Retinal pigment epithelial cell (primary cell): ENCODE measurements at regions not wholly inside any gene's neighbourhood (a gene's known extent, or its start where the extent isn't known, plus 50 kb on each side); places are given as distances from the start of the nearest gene placed in this dataset.
A peak's percentile ranks its signal among the peaks of the same experiment; 100 is the strongest.

Experiments
- DNase-seq: peaks from one replicate; pipeline ENCODE4 v3.0.0-alpha.2; 2010; ENCODE audit warnings: low read depth
- H3K4me3 ChIP-seq: 2 replicates; pipeline ENCODE4 v1.5.1; 2011; ENCODE audit warnings: mild to moderate bottlenecking, low read length, control low read depth, moderate library complexity
- TF ChIP-seq, protein P1 (sequence below): conservative IDR thresholded peaks from 2 replicates; pipeline ENCODE4 v1.5.1; 2011; ENCODE audit warnings: low read depth, low read length, control low read depth, inconsistent platforms

DNA sequence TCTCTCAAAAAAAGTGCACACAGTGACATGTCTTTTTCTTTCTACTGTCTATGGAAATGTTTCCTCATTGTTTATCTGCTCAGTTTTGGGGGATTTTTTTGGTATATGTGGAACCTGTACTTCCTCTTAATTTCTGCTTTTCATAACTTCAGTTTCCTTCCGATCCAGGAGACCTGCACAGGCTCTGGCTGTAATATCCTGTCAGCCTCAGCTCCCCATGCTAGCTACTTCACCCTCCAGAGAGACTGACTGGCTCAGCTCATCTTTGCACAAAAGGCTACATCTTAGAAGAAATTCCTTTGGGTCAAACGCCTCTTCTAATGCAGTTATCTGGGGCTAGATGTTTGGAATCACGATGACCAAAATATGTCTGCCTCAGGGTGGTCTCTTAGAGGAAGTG is 378.4 kb downstream of the RND3 start:
- H3K4me3 ChIP-seq = no peak overlapping the region
- DNase-seq = no peak
- TF ChIP-seq, protein P1, sequence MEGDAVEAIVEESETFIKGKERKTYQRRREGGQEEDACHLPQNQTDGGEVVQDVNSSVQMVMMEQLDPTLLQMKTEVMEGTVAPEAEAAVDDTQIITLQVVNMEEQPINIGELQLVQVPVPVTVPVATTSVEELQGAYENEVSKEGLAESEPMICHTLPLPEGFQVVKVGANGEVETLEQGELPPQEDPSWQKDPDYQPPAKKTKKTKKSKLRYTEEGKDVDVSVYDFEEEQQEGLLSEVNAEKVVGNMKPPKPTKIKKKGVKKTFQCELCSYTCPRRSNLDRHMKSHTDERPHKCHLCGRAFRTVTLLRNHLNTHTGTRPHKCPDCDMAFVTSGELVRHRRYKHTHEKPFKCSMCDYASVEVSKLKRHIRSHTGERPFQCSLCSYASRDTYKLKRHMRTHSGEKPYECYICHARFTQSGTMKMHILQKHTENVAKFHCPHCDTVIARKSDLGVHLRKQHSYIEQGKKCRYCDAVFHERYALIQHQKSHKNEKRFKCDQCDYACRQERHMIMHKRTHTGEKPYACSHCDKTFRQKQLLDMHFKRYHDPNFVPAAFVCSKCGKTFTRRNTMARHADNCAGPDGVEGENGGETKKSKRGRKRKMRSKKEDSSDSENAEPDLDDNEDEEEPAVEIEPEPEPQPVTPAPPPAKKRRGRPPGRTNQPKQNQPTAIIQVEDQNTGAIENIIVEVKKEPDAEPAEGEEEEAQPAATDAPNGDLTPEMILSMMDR = no peak

DNA sequence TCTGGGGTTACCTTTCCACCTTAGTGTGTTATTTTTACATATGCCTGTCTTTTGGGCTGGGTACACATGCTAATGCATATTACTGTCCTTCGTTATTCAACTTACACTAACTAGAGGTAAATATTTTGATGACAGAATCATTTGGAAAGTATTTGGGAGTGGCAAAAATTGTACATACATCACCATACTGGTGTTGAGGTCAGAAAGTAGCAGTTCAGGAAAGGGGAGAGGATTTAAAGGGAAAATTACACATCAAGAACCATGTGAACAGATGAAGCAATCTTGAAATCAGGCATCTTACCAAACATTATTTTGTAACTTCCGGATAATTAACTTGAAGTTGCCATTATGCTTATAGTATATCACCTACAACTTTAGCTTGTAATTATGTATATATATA is 379.7 kb downstream of the RND3 start:
- H3K4me3 ChIP-seq = no peak overlapping the region
- TF ChIP-seq, protein P1 = no peak
- DNase-seq = peak; percentile 28

GRCh38 chr2:150107170-150107569 is 380.3 kb downstream of the RND3 start:
- TF ChIP-seq, protein P1 = no peak
- no peak overlapping the region for H3K4me3 ChIP-seq
- DNase-seq = no peak

DNA sequence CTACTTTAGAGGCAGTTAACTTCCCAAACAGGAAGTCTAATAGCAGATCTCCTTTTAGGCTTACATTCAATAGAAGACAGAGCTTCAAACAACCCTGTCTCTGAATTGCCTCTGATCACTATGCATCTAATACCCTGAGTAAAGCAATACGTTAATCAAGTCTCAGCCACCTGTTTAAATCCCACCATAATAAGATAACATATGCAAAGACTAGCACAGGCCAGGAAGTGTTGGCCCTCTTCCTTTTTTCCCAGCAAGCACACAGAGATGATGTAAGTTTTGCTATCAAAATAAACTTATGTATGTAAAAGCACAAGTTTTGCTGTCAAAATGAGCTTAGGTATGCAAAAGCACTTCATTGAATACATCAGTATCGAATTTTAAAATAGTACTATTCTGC is 385.5 kb downstream of the RND3 start:
- no peak overlapping the region for H3K4me3 ChIP-seq
- DNase-seq = no peak
- TF ChIP-seq, protein P1 = no peak

DNA sequence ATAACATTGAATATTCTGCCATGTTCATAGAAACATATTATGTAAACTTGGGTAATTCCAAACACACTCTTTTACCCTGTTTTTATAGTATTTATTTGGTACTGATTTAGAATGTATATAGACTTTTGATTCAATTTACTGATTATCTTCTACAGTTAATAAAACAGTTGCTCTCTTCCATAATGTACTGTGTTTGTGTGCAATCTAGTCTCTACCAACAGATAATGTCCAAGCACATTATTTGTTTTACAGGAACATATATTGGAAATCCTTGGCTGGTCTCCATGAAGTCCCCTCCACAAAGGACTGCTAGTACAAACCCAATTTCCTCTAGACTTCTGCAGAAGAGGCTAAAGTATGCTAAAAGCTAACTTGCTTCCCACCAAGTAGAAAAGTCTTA is 386.6 kb downstream of the RND3 start:
- no peak for DNase-seq
- TF ChIP-seq, protein P1 = no peak
- H3K4me3 ChIP-seq = no peak overlapping the region

DNA sequence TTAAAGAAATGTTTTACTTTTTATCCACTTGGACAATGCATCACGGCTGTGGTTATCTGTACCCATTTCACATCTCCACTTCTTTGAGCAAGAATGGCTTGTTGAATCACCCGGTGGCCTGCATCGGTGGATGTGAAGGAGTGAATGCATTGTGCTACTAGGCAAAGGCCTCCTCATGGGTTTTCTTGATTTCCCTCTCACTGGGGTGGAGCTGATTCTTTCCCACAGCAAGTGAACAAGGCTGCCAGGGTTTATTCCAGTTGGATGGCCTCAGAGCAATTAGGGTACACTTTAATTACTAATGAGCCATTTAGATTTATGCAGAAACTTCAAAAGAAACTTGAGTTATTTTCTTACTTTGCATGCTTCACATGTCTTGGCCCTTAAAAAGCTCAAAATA is 387.1 kb downstream of the RND3 start:
- no peak for DNase-seq
- no peak overlapping the region for H3K4me3 ChIP-seq
- TF ChIP-seq, protein P1 = no peak

GRCh38 chr2:150099805-150100204 is 387.7 kb downstream of the RND3 start:
- TF ChIP-seq, protein P1 = no peak
- DNase-seq = no peak
- H3K4me3 ChIP-seq = no peak overlapping the region
